Stimulated activated CD4-positive, alpha-beta T cell treated with anti-CD3 and anti-CD28 coated beads, TNF-alpha, amount 100 ng/mL, for 48 hours (primary cell): ENCODE measurements at regions not wholly inside any gene's neighbourhood (a gene's known extent, or its start where the extent isn't known, plus 50 kb on each side); places are given as distances from the start of the nearest gene placed in this dataset.

Source experiments
- DNase-seq, 3 donors: peaks; one replicate each; pipeline ENCODE4 v3.0.0-alpha.2; 2020; ENCODE audit warnings: low read depth in 3 of 3

GRCh38 chr3:194804796-194805195 is 119.1 kb downstream of the FAM43A start:
- no peak for DNase-seq

GRCh38 chr3:194805546-194805945 is 119.9 kb downstream of the FAM43A start:
- no peak for DNase-seq

- DNase-seq = no peak
These were observed 121.4 kb downstream of the FAM43A start for GRCh38 chr3:194806991-194807630.

- DNase-seq = no peak
These were observed 123.0 kb downstream of the FAM43A start for GRCh38 chr3:194808640-194809097.

- no peak for DNase-seq
These were observed 123.7 kb downstream of the FAM43A start for GRCh38 chr3:194809382-194809781.

GRCh38 chr3:194810076-194810475 is 124.4 kb downstream of the FAM43A start:
- DNase-seq = no peak

GRCh38 chr3:194811118-194811517 is 125.4 kb downstream of the FAM43A start:
- DNase-seq = no peak

- DNase-seq = no peak
These were observed 126.5 kb downstream of the FAM43A start for GRCh38 chr3:194812176-194812575.

- DNase-seq = no peak
These were observed 129.2 kb downstream of the FAM43A start for GRCh38 chr3:194814878-194815357.

GRCh38 chr3:194816748-194817591 is 131.3 kb downstream of the FAM43A start:
- DNase-seq = no peak

- DNase-seq = no peak
These were observed 131.9 kb downstream of the FAM43A start for GRCh38 chr3:194817592-194817930.

GRCh38 chr3:194817936-194818335 is 132.3 kb downstream of the FAM43A start:
- DNase-seq = no peak

- DNase-seq = no peak
These were observed 138.4 kb downstream of the FAM43A start for GRCh38 chr3:194824100-194824499.

GRCh38 chr3:194824701-194825111 is 139.0 kb downstream of the FAM43A start:
- DNase-seq = no peak

- DNase-seq = no peak
These were observed 140.9 kb downstream of the FAM43A start for GRCh38 chr3:194826594-194826993.

GRCh38 chr3:194827486-194827885 is 141.8 kb downstream of the FAM43A start:
- DNase-seq = no peak

GRCh38 chr3:194828116-194828515 is 142.4 kb downstream of the FAM43A start:
- DNase-seq = no peak

- no peak for DNase-seq
These were observed 143.2 kb downstream of the FAM43A start for GRCh38 chr3:194828926-194829325.

GRCh38 chr3:194830401-194830800 is 144.7 kb downstream of the FAM43A start:
- no peak for DNase-seq

- no peak for DNase-seq
These were observed 145.3 kb downstream of the FAM43A start for GRCh38 chr3:194830978-194831377.

- no peak for DNase-seq
These were observed 146.8 kb downstream of the FAM43A start for GRCh38 chr3:194832346-194833104.
